ENCODE measurements at regions not wholly inside any gene's neighbourhood (a gene's known extent, or its start where the extent isn't known, plus 50 kb on each side); places are given as distances from the start of the nearest gene placed in this dataset.

- TF ChIP-seq EZH2 (IDR thresholded peaks at IDR 0.05; ENCODE audit: low read depth, unreplicated experiment) (no peak), CTCF (conservative IDR thresholded peaks at IDR 0.05; ENCODE audit: low read depth in 2 of 2) (no peak), STAT1 (IDR thresholded peaks at IDR 0.05; ENCODE audit: unreplicated experiment) (no peak), POLR2AphosphoS5 (IDR thresholded peaks at IDR 0.05; ENCODE audit: low read depth) (no peak), EZH2phosphoT487 (IDR thresholded peaks at IDR 0.05; ENCODE audit: unreplicated experiment) (no peak), ZNF114 (CRISPR knock-in tag; IDR thresholded peaks at IDR 0.05) (no peak)
Observed at GRCh38 chr2:120402067-120402433, 56.1 kb downstream of the INHBB start.
